ENCODE measurements at regions not wholly inside any gene's neighbourhood (a gene's known extent, or its start where the extent isn't known, plus 50 kb on each side); places are given as distances from the start of the nearest gene placed in this dataset.

DNA sequence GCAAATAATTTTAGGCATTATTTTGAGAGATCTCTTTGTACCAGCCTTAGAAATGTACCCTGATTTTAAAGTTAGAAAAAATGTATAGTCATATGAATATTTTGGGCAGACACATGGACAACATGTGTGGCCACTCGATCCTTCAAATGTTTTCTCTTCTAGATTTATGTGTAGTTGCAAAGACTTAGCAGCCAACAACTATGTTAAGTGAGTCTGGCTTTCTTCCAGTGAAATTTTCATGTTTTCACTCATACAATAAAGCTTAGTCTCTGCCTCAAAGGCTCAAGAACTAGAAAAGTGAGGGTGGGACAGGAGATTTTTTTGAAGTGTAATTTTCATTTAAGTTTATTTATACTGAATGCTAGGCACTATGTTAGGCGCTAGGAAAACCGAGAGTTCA lies 207.7 kb upstream of the DACH1 start:
- no peak for TF ChIP-seq POLR2A (IDR thresholded peaks at IDR 0.05)
- TF ChIP-seq, protein P1, sequence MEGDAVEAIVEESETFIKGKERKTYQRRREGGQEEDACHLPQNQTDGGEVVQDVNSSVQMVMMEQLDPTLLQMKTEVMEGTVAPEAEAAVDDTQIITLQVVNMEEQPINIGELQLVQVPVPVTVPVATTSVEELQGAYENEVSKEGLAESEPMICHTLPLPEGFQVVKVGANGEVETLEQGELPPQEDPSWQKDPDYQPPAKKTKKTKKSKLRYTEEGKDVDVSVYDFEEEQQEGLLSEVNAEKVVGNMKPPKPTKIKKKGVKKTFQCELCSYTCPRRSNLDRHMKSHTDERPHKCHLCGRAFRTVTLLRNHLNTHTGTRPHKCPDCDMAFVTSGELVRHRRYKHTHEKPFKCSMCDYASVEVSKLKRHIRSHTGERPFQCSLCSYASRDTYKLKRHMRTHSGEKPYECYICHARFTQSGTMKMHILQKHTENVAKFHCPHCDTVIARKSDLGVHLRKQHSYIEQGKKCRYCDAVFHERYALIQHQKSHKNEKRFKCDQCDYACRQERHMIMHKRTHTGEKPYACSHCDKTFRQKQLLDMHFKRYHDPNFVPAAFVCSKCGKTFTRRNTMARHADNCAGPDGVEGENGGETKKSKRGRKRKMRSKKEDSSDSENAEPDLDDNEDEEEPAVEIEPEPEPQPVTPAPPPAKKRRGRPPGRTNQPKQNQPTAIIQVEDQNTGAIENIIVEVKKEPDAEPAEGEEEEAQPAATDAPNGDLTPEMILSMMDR (IDR thresholded peaks at IDR 0.05), result no peak

Measured in Peyer's patch (tissue), 4 donors.